Activated gamma-delta T cell treated with anti-CD3 and anti-CD28 coated beads, Interleukin-2, amount 50 U/mL, for 16 hours (primary cell): ENCODE measurements at regions not wholly inside any gene's neighbourhood (a gene's known extent, or its start where the extent isn't known, plus 50 kb on each side); places are given as distances from the start of the nearest gene placed in this dataset.

Source experiments
- DNase-seq: peaks from one replicate; pipeline ENCODE4 v3.0.0-alpha.2; 2020; ENCODE audit warnings: low read depth

DNA sequence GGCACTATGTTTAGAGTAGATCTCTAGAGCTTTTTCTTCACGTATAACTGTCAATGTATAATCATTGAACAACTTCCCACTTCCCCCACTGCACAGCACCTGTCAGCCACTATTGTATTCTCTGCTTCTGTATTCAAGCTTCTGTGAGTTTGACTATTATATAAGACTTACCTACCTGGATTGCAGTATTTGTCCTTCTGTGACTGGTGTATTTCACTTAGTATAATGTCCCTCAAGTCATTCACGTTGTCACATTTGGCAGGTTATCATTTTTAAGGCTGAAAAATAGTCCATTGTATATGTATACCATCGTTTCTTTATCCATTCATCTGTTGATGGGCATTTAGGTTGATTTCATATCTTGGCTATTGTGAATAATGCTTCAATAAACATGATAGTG lies 969.5 kb upstream of the B3GALT2 start:
- DNase-seq: no peak

- no peak for DNase-seq
These were observed 964.6 kb upstream of the B3GALT2 start for GRCh38 chr1:194151056-194151455.

DNA sequence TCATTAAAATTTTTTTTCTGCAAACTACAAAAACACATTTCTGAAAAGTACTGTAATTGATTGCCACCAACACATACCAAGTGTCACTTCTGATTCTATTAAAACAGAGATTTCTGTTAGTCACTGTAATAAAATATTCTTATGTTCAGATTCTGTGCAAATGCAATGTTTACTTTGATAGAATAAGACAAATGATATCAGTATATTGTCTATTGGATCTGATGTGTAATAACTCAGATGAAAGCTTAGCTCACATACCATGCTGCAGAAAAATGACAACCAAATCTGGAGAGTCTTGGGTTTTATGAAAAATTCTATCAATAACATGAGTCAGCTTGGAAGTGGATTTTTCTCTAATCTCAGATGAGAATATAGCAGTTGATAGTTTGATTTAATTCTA lies 963.8 kb upstream of the B3GALT2 start:
- DNase-seq: no peak

- DNase-seq: no peak
These were observed 946.7 kb upstream of the B3GALT2 start for GRCh38 chr1:194133152-194133551.

- no peak for DNase-seq
These were observed 931.7 kb upstream of the B3GALT2 start for GRCh38 chr1:194118086-194118485.

DNA sequence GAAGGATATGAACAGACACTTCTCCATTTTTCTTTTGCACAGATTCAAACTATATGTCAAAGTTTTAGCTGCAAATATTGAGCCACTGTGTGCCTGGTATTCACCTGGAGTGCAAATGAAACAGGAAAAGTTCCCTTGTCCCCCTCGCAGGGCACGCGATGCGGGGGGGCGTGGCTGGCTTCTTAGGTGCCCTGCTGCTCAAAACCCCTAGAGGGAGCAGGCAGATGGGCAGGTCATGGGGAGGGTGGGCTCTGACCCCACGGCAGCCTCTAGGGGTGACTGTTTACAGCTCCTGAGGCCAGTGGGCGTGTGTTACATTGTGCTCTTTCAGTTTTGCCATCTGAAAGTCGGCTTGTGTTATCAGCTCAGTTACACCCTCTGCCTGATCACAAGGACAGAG lies 931.2 kb upstream of the B3GALT2 start:
- no peak for DNase-seq

- DNase-seq: no peak
These were observed 927.9 kb upstream of the B3GALT2 start for GRCh38 chr1:194114288-194114687.

DNA sequence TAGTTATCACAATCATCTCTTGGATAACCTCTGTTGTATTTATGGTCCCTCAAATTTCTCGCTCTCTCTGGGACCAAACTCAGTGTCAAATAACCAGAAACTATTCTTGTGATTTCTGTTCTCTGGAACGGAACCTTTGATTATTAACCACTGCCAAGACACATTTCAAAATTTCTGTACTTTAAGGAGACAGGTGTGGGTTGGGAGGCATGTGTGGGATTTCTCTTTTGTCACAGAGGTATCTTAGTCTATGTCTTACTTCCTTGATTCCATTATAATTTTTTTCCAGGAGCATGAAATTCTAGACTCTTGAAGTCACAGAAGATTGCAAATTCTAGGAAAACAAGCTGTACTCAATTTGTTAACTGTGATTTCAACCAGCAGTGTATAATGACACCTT lies 919.0 kb upstream of the B3GALT2 start:
- DNase-seq: no peak

- no peak for DNase-seq
These were observed 917.9 kb upstream of the B3GALT2 start for GRCh38 chr1:194104247-194104844.

DNA sequence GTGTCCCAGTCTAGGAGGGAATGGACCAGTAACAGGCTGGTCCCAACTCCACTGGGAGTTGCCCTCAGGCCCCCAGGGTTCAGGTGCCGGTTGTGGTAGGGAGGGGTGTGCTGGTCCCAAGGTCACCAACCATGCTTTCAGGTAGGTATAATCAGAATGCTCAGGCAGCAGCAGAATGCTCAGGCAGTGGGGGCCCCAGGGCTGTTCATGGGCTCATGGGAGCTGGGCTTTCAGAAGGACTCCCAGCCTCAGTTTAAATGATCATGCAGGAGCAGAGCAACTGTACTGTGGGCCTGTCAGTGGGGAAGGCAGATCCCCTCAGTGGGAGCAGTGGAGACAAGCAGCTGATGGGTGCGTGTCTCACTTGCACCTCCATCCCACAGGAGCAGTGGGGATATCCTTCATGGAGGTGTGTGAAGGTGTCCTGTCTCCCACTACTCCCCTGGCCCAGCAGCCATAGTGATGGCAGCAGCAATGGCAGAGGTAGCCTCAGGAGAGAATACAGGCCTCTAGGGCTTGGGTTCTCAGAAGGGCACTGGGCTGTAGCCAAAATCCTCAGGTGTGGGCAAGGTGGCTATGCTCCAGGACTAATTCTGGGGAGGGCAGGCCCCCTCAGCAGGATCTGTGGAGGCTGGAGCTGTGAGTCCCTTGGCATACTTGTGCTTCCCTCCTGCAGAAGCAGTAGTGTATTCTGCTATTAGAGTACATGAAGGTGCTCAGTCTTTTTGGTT lies 917.3 kb upstream of the B3GALT2 start:
- DNase-seq: no peak

DNA sequence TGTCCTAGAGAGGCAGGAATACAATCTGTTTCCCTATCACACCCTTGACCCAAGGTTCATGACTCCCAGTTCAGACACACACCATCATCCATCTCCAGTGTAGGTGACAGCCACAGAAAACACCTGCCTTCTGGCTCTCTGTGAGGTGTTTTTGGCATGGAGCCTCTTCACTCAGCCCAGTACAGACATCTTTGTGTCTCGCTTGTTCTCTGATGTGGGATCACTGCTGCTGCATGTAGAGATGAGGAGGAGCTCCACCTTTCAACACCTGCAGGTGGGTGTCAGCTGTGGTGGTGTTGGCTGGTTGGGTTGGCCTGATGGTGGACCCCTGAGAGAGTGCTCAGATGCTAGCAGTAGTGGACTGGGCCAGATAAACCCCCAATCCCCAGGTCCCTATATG lies 916.7 kb upstream of the B3GALT2 start:
- no peak for DNase-seq

GRCh38 chr1:194102607-194103006 lies 916.2 kb upstream of the B3GALT2 start:
- DNase-seq: no peak

GRCh38 chr1:194084755-194085154 lies 898.3 kb upstream of the B3GALT2 start:
- DNase-seq: no peak

- no peak for DNase-seq
These were observed 895.0 kb upstream of the B3GALT2 start for GRCh38 chr1:194081444-194081843.

DNA sequence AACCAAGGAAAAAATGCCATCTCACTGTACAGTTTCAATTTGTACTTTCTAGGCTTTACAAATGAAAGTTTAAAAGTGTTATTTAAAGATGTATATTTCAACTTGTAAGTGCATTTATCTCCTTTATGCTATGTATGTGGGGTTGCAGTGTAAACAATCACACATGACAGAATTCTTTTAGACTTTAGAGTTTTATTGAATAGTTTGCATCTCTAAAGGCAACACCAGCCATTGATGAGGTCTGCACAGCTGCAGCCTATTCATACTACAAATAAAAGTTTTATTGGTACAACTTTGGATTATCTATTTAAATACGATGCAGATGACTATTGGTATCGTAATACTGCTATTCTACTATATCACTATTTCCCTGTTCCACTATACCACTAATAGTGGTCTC lies 894.4 kb upstream of the B3GALT2 start:
- DNase-seq: no peak

GRCh38 chr1:194078765-194079164 lies 892.4 kb upstream of the B3GALT2 start:
- no peak for DNase-seq

DNA sequence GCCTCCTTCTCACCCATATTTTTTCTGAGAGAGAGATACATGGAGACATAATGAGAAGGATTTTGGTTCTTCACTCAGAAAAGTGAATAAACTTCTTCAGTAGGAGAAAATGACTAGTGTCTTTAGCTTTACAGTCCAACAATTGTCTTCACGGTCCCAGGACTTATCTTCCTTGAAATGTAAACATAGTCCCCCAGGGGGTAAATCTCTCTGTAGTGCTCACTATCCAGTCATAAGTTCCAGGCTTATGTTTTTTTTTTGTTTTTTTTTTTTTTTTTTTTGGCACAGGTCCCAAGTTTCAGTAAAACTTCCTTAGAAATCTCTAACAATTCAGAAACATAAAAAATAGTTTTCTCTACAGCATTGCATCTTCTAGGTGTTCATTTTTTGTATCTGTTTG lies 890.2 kb upstream of the B3GALT2 start:
- no peak for DNase-seq

DNA sequence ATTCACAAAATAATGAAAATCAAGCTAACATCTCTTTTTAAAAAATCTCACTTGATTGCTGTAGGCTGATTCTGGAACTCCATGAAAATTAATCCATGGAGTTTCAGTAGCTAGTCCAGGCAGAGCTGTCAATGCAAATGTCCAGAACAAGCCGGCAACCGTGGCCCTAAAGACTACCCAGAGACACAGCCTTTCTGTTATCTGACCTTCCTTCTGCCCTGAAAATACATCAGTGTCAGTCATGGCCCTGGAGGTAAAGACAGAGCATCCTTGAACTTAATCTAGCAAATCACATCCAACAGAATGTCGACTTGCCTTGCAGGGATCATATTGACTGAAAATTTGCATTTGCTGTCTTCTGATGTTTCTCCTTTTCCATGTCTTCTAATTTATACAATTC lies 887.4 kb upstream of the B3GALT2 start:
- DNase-seq: no peak

DNA sequence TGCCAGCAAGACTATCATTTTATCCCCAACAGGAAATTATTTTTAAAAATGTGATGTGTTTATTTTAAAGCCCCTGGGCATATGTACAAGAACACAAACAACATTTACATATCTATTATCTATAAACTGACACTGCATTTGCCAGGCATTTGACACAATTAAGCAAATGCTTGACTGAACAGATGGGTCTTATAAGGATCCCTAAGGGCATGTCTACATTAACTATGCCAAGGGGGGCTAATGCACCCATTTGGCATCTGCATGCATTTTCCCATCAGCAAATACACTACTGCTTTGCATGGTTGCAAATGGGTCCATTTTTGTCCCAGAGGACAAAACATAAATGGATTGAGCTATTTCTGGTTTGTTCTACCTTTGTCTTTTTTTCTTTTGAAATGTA lies 884.8 kb upstream of the B3GALT2 start:
- no peak for DNase-seq

- no peak for DNase-seq
These were observed 883.4 kb upstream of the B3GALT2 start for GRCh38 chr1:194069831-194070218.

- DNase-seq: no peak
These were observed 882.9 kb upstream of the B3GALT2 start for GRCh38 chr1:194069168-194069830.

DNA sequence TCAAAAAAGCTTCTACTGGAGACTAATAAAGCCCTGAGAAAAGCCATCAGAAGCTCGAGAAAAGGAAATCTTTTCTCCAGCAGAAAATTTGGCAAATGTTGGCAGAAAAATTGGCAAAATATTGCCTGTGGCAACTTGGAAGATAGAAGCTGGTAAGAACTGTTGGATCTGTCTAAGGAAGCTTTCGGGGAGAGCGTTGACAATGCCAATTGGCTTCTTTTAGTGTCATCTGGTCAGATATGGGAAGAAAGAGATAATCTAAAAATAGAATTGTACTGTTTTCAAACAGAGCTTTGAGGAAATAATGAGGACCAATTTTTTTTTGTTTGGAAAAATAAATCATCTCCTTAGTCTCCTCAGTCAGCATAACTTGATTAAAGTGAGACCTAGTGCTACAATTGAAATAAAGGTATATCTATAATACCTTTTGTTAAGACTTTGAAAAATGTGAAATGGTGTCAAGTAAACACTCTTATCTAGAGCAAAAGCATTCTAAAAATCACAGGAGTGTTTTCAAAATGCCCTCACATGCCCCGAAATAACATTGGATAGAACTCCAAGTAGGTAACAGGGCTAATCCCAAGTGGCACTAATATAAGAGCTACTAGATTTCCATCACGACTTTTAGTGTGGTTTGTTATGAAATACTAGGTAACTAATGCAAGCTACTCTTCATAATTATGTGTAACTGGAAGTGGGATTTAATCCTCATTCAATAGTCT lies 882.2 kb upstream of the B3GALT2 start:
- DNase-seq: no peak

GRCh38 chr1:194067772-194068171 lies 881.4 kb upstream of the B3GALT2 start:
- no peak for DNase-seq
